PC-9 (cell line): ENCODE measurements at regions not wholly inside any gene's neighbourhood (a gene's known extent, or its start where the extent isn't known, plus 50 kb on each side); places are given as distances from the start of the nearest gene placed in this dataset.
"Not testable (repeated sequence)": the region's sequence is repeated elsewhere in the genome, so short reads cannot be mapped to it uniquely, and the experiment has no call there.

Source experiments
- BruUV-seq: library from RNA; stranded (reverse); fragments of 400-500 nt; replicated peaks from 2 replicates; lab custom pipeline; 2021; lab: Mats Ljungman, UMichigan
- CTCF ChIA-PET: fragments of 300-600 bp; sonication (Branson Sonifier 250); formaldehyde crosslinking; loops from one replicate; lab custom pipeline; 2022; ENCODE audit warnings: antibody characterized with exemption; lab: Charles Lee
- POLR2A ChIA-PET: fragments of 300-600 bp; sonication (Branson Sonifier 250); formaldehyde crosslinking; loops from one replicate; lab custom pipeline; 2022; ENCODE audit warnings: antibody characterized with exemption; ENCODE audit not compliant: unreplicated experiment; lab: Charles Lee
- DNase-seq, 2 experiments: peaks; one replicate each; pipeline versions ENCODE4 v3.0.0 to v3.0.0-alpha.2; 2015 to 2022; ENCODE audit warnings: mixed read lengths in 1 of 2
- H2AFZ ChIP-seq: fragments of 200-600 bp; sonication (generic); 2 replicates; pipeline ENCODE4 v1.8.1; 2017; ENCODE audit warnings: antibody characterized with exemption
- H3F3A ChIP-seq: fragments of 200-600 bp; sonication (generic); 2 replicates; pipeline ENCODE4 v1.8.1; 2017; ENCODE audit warnings: antibody characterized with exemption, mild to moderate bottlenecking, low read depth; ENCODE audit not compliant: insufficient read depth
- H3K27ac ChIP-seq: fragments of 200-600 bp; sonication (generic); 2 replicates; pipeline ENCODE4 v1.6.1; 2016; ENCODE audit warnings: mixed run types
- H3K27me3 ChIP-seq: fragments of 200-600 bp; sonication (generic); 2 replicates; pipeline ENCODE4 v1.6.1; 2016; ENCODE audit warnings: low read depth, mixed run types; ENCODE audit not compliant: insufficient read depth
- H3K36me3 ChIP-seq: fragments of 200-600 bp; sonication (generic); 2 replicates; pipeline ENCODE4 v1.6.1; 2016; ENCODE audit warnings: low read depth, mixed run types
- H3K4me1 ChIP-seq: fragments of 200-600 bp; sonication (generic); replicated peaks from 2 replicates; pipeline ENCODE4 v1.6.1; 2016; ENCODE audit warnings: mixed run types; ENCODE audit not compliant: insufficient read depth
- H3K4me2 ChIP-seq: fragments of 200-600 bp; sonication (generic); 2 replicates; pipeline ENCODE4 v1.6.1; 2017; ENCODE audit warnings: mixed run types
- H3K4me3 ChIP-seq: fragments of 200-600 bp; sonication (generic); 2 replicates; pipeline ENCODE4 v1.6.1; 2016; ENCODE audit warnings: mixed run types
- H3K79me2 ChIP-seq: fragments of 200-600 bp; sonication (generic); 2 replicates; pipeline ENCODE4 v1.6.1; 2017; ENCODE audit warnings: low read depth, mixed run types
- H3K9me2 ChIP-seq: fragments of 200-600 bp; sonication (generic); 2 replicates; pipeline ENCODE4 v1.8.1; 2017; ENCODE audit warnings: mild to moderate bottlenecking; ENCODE audit not compliant: insufficient read depth
- H3K9me3 ChIP-seq: fragments of 200-600 bp; sonication (generic); 2 replicates; pipeline ENCODE4 v1.8.1; 2016; ENCODE audit warnings: low read depth; ENCODE audit not compliant: insufficient read depth
- H4K20me1 ChIP-seq: fragments of 200-600 bp; sonication (generic); 2 replicates; pipeline ENCODE4 v1.8.1; 2017; ENCODE audit not compliant: insufficient read depth
- CTCF ChIP-seq: fragments of 200-600 bp; sonication (generic); conservative IDR thresholded peaks from 2 replicates; pipeline ENCODE4 v1.6.1; 2017; ENCODE audit warnings: mixed run types, antibody characterized with exemption, mild to moderate bottlenecking, moderate library complexity
- EZH2 ChIP-seq: fragments of 200-600 bp; sonication (generic); IDR thresholded peaks from 2 replicates; pipeline ENCODE4 v1.8.0; 2017; ENCODE audit warnings: antibody characterized with exemption, low read depth
- intact Hi-C: fragments of 100-400 bp; cut with micrococcal nuclease; formaldehyde crosslinking; loops from one replicate; pipeline ENCODE4 v1.10.0; 2022; ENCODE audit not compliant: unreplicated experiment

- H3K9me3 ChIP-seq, H3K4me1 ChIP-seq, H3K27me3 ChIP-seq, H4K20me1 ChIP-seq, H3F3A ChIP-seq, H3K36me3 ChIP-seq, DNase-seq, H3K79me2 ChIP-seq, BruUV-seq, H3K4me2 ChIP-seq, intact Hi-C loops, H3K4me3 ChIP-seq, CTCF ChIA-PET, H3K27ac ChIP-seq, H3K9me2 ChIP-seq, H2AFZ ChIP-seq: not testable (repeated sequence)
- POLR2A ChIA-PET, result interaction anchor here (0.8 kb wide), 1 partner anchor 109 kb away, joined by 12 read pairs; no protein-coding TSS in a partner anchor
Measured at GRCh38 chr10:29363930-29364329, 75.1 kb downstream of the LYZL1 start.

- H3K9me2 ChIP-seq, H2AFZ ChIP-seq, H3K4me2 ChIP-seq, H4K20me1 ChIP-seq, H3F3A ChIP-seq, CTCF ChIA-PET, DNase-seq, BruUV-seq, H3K27ac ChIP-seq, H3K36me3 ChIP-seq, H3K4me3 ChIP-seq, H3K79me2 ChIP-seq, intact Hi-C loops, H3K27me3 ChIP-seq, POLR2A ChIA-PET, H3K9me3 ChIP-seq, H3K4me1 ChIP-seq: not testable (repeated sequence)
Measured at GRCh38 chr10:29366206-29366605, 77.3 kb downstream of the LYZL1 start.

- no peak overlapping the region for H3K4me2 ChIP-seq
- no peaks in the 10 kb centered on the region; the same call in 1 of the 2 replicates for H3K4me1 ChIP-seq
- TF ChIP-seq CTCF (no peak), EZH2 (no peak)
- no peaks in the 10 kb centered on the region for H3F3A ChIP-seq
- peaks cover 2% of the 10 kb centered on the region; the same call in 1 of the 2 replicates for H3K27me3 ChIP-seq
- H2AFZ ChIP-seq, result no peak overlapping the region
- POLR2A ChIA-PET, result no interaction called here
- H3K27ac ChIP-seq, result no peak overlapping the region
- DNase-seq, result no peak
- CTCF ChIA-PET, result no interaction called here
- no peaks in the 10 kb centered on the region for H3K9me2 ChIP-seq
- H3K9me3 ChIP-seq, result no peaks in the 10 kb centered on the region
- intact Hi-C loops, result no loop called here
- no peaks in the 10 kb centered on the region for H3K36me3 ChIP-seq
- H3K4me3 ChIP-seq, result no peak overlapping the region
- H4K20me1 ChIP-seq, result no peaks in the 10 kb centered on the region
- no TSS peak for BruUV-seq
- no peaks in the 10 kb centered on the region for H3K79me2 ChIP-seq
Measured at GRCh38 chr10:29369419-29369818, 80.5 kb downstream of the LYZL1 start.

- TF ChIP-seq CTCF (no peak), EZH2 (no peak)
- Histone ChIP-seq H3K27me3 (peaks cover 2% of the 10 kb centered on the region; the same call in 1 of the 2 replicates), H3K9me3 (no peaks in the 10 kb centered on the region), H3K9me2 (no peaks in the 10 kb centered on the region), H3K36me3 (no peaks in the 10 kb centered on the region), H3K4me3 (no peak overlapping the region), H3F3A (no peaks in the 10 kb centered on the region), H2AFZ (no peak overlapping the region), H3K79me2 (no peaks in the 10 kb centered on the region), H3K4me2 (0 out of 2 replicates have a peak overlapping the region, but pooled peaks have one; percentile 23), H4K20me1 (no peaks in the 10 kb centered on the region), H3K4me1 (no peaks in the 10 kb centered on the region; the same call in 1 of the 2 replicates), H3K27ac (no peak overlapping the region)
- no TSS peak for BruUV-seq
- ChIA-PET POLR2A (no interaction called here), CTCF (interaction anchor here (0.7 kb wide), 1 partner anchor 86 kb away, joined by 3 read pairs; no protein-coding TSS in a partner anchor)
- intact Hi-C loops, result no loop called here
- DNase-seq, result peak in 1 of 2 experiments; percentile 9
Measured at GRCh38 chr10:29370097-29371092, 81.5 kb downstream of the LYZL1 start.
